H9 (cell line): ENCODE measurements at regions not wholly inside any gene's neighbourhood (a gene's known extent, or its start where the extent isn't known, plus 50 kb on each side); places are given as distances from the start of the nearest gene placed in this dataset.

Experiments used
- DNase-seq: peaks from one replicate; pipeline ENCODE4 v3.0.0-alpha.2; 2017
- H2AFZ ChIP-seq: one replicate; pipeline ENCODE4 v1.6.1; 2013; ENCODE audit warnings: mild to moderate bottlenecking, low read length, control low read depth, moderate library complexity
- H2AK5ac ChIP-seq: 2 replicates; pipeline ENCODE4 v1.6.1; 2013; ENCODE audit warnings: low read length, control low read depth, mixed read lengths; ENCODE audit not compliant: insufficient read length
- H2BK120ac ChIP-seq: one replicate; pipeline ENCODE4 v1.6.1; 2013; ENCODE audit warnings: low read depth, mild to moderate bottlenecking, low read length, control low read depth, inconsistent platforms; ENCODE audit not compliant: poor library complexity, severe bottlenecking
- H2BK12ac ChIP-seq: 2 replicates; pipeline ENCODE4 v1.6.1; 2013; ENCODE audit warnings: low read length, control low read depth, mixed read lengths, low read depth; ENCODE audit not compliant: insufficient read length
- H2BK15ac ChIP-seq: 2 replicates; pipeline ENCODE4 v1.6.1; 2013; ENCODE audit warnings: low read depth, low read length, control low read depth
- H2BK20ac ChIP-seq: one replicate; pipeline ENCODE4 v1.6.1; 2013; ENCODE audit warnings: low read depth, mild to moderate bottlenecking, low read length, control low read depth, inconsistent platforms; ENCODE audit not compliant: poor library complexity, severe bottlenecking
- H2BK5ac ChIP-seq: 2 replicates; pipeline ENCODE4 v1.6.1; 2013; ENCODE audit warnings: low read length, control low read depth, mixed read lengths; ENCODE audit not compliant: insufficient read length
- H3K14ac ChIP-seq: 2 replicates; pipeline ENCODE4 v1.6.1; 2013; ENCODE audit warnings: low read length, control low read depth; ENCODE audit not compliant: insufficient read depth
- H3K18ac ChIP-seq: 2 replicates; pipeline ENCODE4 v1.6.1; 2013; ENCODE audit warnings: low read depth, mild to moderate bottlenecking, mixed read lengths, low read length, control low read depth; ENCODE audit not compliant: insufficient read length
- H3K23ac ChIP-seq: 2 replicates; pipeline ENCODE4 v1.6.1; 2013; ENCODE audit warnings: low read length, control low read depth, mixed read lengths, low read depth; ENCODE audit not compliant: insufficient read length
- H3K23me2 ChIP-seq: 2 replicates; pipeline ENCODE4 v1.6.1; 2013; ENCODE audit warnings: low read depth, mild to moderate bottlenecking, mixed read lengths, low read length, control low read depth; ENCODE audit not compliant: insufficient read length, poor library complexity, severe bottlenecking
- H3K27ac ChIP-seq: 2 replicates; pipeline ENCODE4 v1.5.1; 2013; ENCODE audit warnings: low read length, control low read depth, mixed read lengths, low read depth; ENCODE audit not compliant: insufficient read length
- H3K27me3 ChIP-seq: 2 replicates; pipeline ENCODE4 v1.6.1; 2013; ENCODE audit warnings: low read length, control low read depth, inconsistent platforms; ENCODE audit not compliant: insufficient read depth
- H3K4ac ChIP-seq: 2 replicates; pipeline ENCODE4 v1.6.1; 2013; ENCODE audit warnings: low read depth, mild to moderate bottlenecking, control low read depth, inconsistent platforms, low read length, moderate library complexity
- H3K4me1 ChIP-seq: 2 replicates; pipeline ENCODE4 v1.6.1; 2013; ENCODE audit warnings: low read length, control low read depth, inconsistent platforms; ENCODE audit not compliant: insufficient read depth
- H3K4me2 ChIP-seq: 2 replicates; pipeline ENCODE4 v1.6.1; 2013; ENCODE audit warnings: low read length, control low read depth, mixed read lengths; ENCODE audit not compliant: insufficient read length, insufficient read depth
- H3K56ac ChIP-seq: 2 replicates; pipeline ENCODE4 v1.6.1; 2013; ENCODE audit warnings: low read depth, mild to moderate bottlenecking, mixed read lengths, low read length, control low read depth; ENCODE audit not compliant: insufficient read length
- H3K79me1 ChIP-seq: 2 replicates; pipeline ENCODE4 v1.6.1; 2013; ENCODE audit warnings: low read depth, mild to moderate bottlenecking, moderate library complexity, low read length, control low read depth, inconsistent platforms; ENCODE audit not compliant: insufficient read depth, poor library complexity, severe bottlenecking
- H3K79me2 ChIP-seq: 2 replicates; pipeline ENCODE4 v1.6.1; 2013; ENCODE audit warnings: low read length, control low read depth, inconsistent platforms; ENCODE audit not compliant: insufficient read depth
- H3K9ac ChIP-seq: 2 replicates; pipeline ENCODE4 v1.6.1; 2013; ENCODE audit warnings: low read length, control low read depth, mixed read lengths; ENCODE audit not compliant: insufficient read length; ENCODE audit errors: extremely low read depth
- H3K9me3 ChIP-seq: one replicate; pipeline ENCODE4 v1.6.1; 2013; ENCODE audit warnings: low read depth, low read length, inconsistent platforms; ENCODE audit not compliant: control insufficient read depth
- H3T11ph ChIP-seq: one replicate; pipeline ENCODE4 v1.6.1; 2013; ENCODE audit warnings: mild to moderate bottlenecking, low read length, control low read depth, inconsistent platforms
- H4K20me1 ChIP-seq: one replicate; pipeline ENCODE4 v1.6.1; 2013; ENCODE audit not compliant: control insufficient read depth, insufficient read length, insufficient read depth
- H4K5ac ChIP-seq: 2 replicates; pipeline ENCODE4 v1.6.1; 2013; ENCODE audit warnings: low read depth, mild to moderate bottlenecking, mixed read lengths, low read length, control low read depth; ENCODE audit not compliant: insufficient read length
- H4K8ac ChIP-seq: replicated peaks from 2 replicates; pipeline ENCODE4 v1.6.1; 2013; ENCODE audit warnings: low read length, control low read depth, mixed read lengths, low read depth; ENCODE audit not compliant: insufficient read length
- H4K91ac ChIP-seq: 2 replicates; pipeline ENCODE4 v1.6.1; 2013; ENCODE audit warnings: low read depth, mild to moderate bottlenecking, moderate library complexity, mixed read lengths, low read length, control low read depth; ENCODE audit not compliant: insufficient read length
- H3K27ac Mint-ChIP-seq, 3 experiments: 2 replicates in 2 of 3; 3 replicates in 1 of 3; pipeline ENCODE4 v1.8.0; 2020 to 2021; ENCODE audit warnings: mixed read lengths in 3 of 3, mild to moderate bottlenecking in 1 of 3, moderate library complexity in 1 of 3
- H3K27me3 Mint-ChIP-seq: 2 replicates; pipeline ENCODE4 v1.8.0; 2021; ENCODE audit warnings: low read depth, mild to moderate bottlenecking, moderate library complexity, mixed read lengths
- H3K36me3 Mint-ChIP-seq, 3 experiments: 2 replicates in 2 of 3; 3 replicates in 1 of 3; pipeline ENCODE4 v1.8.0; 2020 to 2021; ENCODE audit warnings: low read depth in 3 of 3, mixed read lengths in 3 of 3; ENCODE audit not compliant: insufficient read depth in 1 of 3
- H3K4me1 Mint-ChIP-seq, 2 experiments: 2 replicates each; pipeline ENCODE4 v1.8.0; 2020; ENCODE audit warnings: mixed read lengths in 2 of 2
- H3K4me3 Mint-ChIP-seq, 2 experiments: 2 replicates in 1 of 2; 3 replicates in 1 of 2; pipeline ENCODE4 v1.8.0; 2020 to 2021; ENCODE audit warnings: mild to moderate bottlenecking in 2 of 2, mixed read lengths in 2 of 2, moderate library complexity in 1 of 2
- H3K9me3 Mint-ChIP-seq, 2 experiments: 2 replicates in 1 of 2; 3 replicates in 1 of 2; pipeline ENCODE4 v1.8.0; 2020; ENCODE audit warnings: mild to moderate bottlenecking in 2 of 2, mixed read lengths in 2 of 2, moderate library complexity in 1 of 2
- TF ChIP-seq, protein P1 (sequence below): fragments of 200-600 bp; sonication (generic); conservative IDR thresholded peaks from 3 replicates; pipeline ENCODE4 v1.8.0; 2021; ENCODE audit warnings: antibody characterized with exemption, mild to moderate bottlenecking

DNA sequence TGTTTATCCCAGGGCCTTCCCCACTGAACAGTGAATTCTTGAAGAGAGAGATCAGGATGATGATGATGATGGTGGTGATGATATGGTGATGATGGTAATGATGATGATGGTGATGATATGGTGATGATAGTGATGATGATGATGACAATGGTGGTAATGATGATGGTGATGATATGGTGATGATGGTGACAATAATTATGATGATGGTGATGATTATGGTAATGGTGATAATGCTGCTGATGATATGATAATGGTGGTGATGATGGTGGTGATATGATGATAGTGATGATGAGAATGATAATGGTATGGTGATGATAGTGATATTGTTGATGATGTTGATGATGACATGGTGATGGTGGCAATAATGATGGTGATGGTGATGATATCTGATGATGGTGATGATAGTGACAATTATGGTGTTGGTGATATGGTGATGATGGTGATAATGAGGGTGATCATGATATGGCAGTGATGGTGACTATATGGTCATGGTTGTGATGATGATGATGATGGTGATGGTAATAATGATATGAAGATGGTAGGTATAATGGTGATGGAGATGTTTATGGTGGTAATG lies 99.9 kb downstream of the HAPSTR1 start:
- TF ChIP-seq, protein P1, sequence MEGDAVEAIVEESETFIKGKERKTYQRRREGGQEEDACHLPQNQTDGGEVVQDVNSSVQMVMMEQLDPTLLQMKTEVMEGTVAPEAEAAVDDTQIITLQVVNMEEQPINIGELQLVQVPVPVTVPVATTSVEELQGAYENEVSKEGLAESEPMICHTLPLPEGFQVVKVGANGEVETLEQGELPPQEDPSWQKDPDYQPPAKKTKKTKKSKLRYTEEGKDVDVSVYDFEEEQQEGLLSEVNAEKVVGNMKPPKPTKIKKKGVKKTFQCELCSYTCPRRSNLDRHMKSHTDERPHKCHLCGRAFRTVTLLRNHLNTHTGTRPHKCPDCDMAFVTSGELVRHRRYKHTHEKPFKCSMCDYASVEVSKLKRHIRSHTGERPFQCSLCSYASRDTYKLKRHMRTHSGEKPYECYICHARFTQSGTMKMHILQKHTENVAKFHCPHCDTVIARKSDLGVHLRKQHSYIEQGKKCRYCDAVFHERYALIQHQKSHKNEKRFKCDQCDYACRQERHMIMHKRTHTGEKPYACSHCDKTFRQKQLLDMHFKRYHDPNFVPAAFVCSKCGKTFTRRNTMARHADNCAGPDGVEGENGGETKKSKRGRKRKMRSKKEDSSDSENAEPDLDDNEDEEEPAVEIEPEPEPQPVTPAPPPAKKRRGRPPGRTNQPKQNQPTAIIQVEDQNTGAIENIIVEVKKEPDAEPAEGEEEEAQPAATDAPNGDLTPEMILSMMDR, result no peak
- no peak overlapping the region for H3K4me2 ChIP-seq

More for the DNA sequence above, 99.9 kb downstream of the HAPSTR1 start:
- H3K23ac ChIP-seq, result no peak overlapping the region
- H3K9me3 ChIP-seq, result no peaks in the 10 kb centered on the region
- no peak overlapping the region for H3K18ac ChIP-seq
- H3K9ac ChIP-seq, result no peak overlapping the region
- no peak for DNase-seq
- H3K27me3 ChIP-seq, result no peaks in the 10 kb centered on the region
- peaks cover 0 to 4% (median 0%) of the 10 kb centered on the region in 3 experiments; a peak in 1 of 7 replicates for H3K36me3 Mint-ChIP-seq
- H4K20me1 ChIP-seq, result no peaks in the 10 kb centered on the region
- H2BK20ac ChIP-seq, result no peak overlapping the region
- H3K4me1 Mint-ChIP-seq, result peaks cover 7% of the 10 kb centered on the region in 2 experiments
- H3K23me2 ChIP-seq, result no peaks in the 10 kb centered on the region
- H3K79me1 ChIP-seq, result no peaks in the 10 kb centered on the region
- no peak overlapping the region for H2AFZ ChIP-seq
- H3K4me3 Mint-ChIP-seq, result no peak overlapping the region
- no peak overlapping the region for H2BK120ac ChIP-seq
- no peaks in the 10 kb centered on the region; the same call in 1 of the 2 replicates for H3K27me3 Mint-ChIP-seq
- H2BK5ac ChIP-seq, result no peak overlapping the region
- no peak overlapping the region for H4K8ac ChIP-seq
- no peak overlapping the region for H2AK5ac ChIP-seq
- no peak overlapping the region for H2BK12ac ChIP-seq
- H3K79me2 ChIP-seq, result no peaks in the 10 kb centered on the region
- no peak overlapping the region for H4K91ac ChIP-seq
- no peak overlapping the region for H4K5ac ChIP-seq
- no peak overlapping the region for H2BK15ac ChIP-seq
- H3K4me1 ChIP-seq, result no peaks in the 10 kb centered on the region
- H3K27ac ChIP-seq, result no peak overlapping the region
- H3K27ac Mint-ChIP-seq, result no peak overlapping the region
- no peak overlapping the region for H3K56ac ChIP-seq
- H3K4ac ChIP-seq, result no peak overlapping the region
- no peak overlapping the region for H3T11ph ChIP-seq
- H3K14ac ChIP-seq, result no peak overlapping the region
- peaks cover 0 to 4% of the 10 kb centered on the region in 2 experiments; a peak in 3 of 5 replicates for H3K9me3 Mint-ChIP-seq
